DMS114 treated with DMSO at 0.1 percent for 48 hours (cell line): ENCODE measurements at regions not wholly inside any gene's neighbourhood (a gene's known extent, or its start where the extent isn't known, plus 50 kb on each side); places are given as distances from the start of the nearest gene placed in this dataset.
"Not testable (repeated sequence)": the region's sequence is repeated elsewhere in the genome, so short reads cannot be mapped to it uniquely, and the experiment has no call there.

Source experiments
- DNase-seq: peaks from one replicate; lab custom pipeline; 2025; ENCODE audit not compliant: unreplicated experiment; lab: John Stamatoyannopoulos, UW

GRCh38 chr13:95388420-95389079, 87.3 kb upstream of the ABCC4 start:
- no peak for DNase-seq

- DNase-seq = no peak
Measured at GRCh38 chr13:95391362-95391761, 90.1 kb upstream of the ABCC4 start.

GRCh38 chr13:95391785-95392184, 90.5 kb upstream of the ABCC4 start:
- DNase-seq = no peak

- no peak for DNase-seq
Measured at GRCh38 chr13:95392597-95392996, 91.3 kb upstream of the ABCC4 start.

- DNase-seq = peak; percentile 21
Measured at GRCh38 chr13:95403349-95404140, 102.3 kb upstream of the ABCC4 start.

- peak; percentile 60 for DNase-seq
Measured at GRCh38 chr13:95404141-95404882, 103.1 kb upstream of the ABCC4 start.

- DNase-seq = no peak
Measured at GRCh38 chr13:95406176-95406575, 104.9 kb upstream of the ABCC4 start.

- no peak for DNase-seq
Measured at GRCh38 chr13:95411428-95412040, 110.3 kb upstream of the ABCC4 start.

GRCh38 chr13:95418946-95419345, 117.7 kb upstream of the ABCC4 start:
- no peak for DNase-seq

GRCh38 chr13:95420501-95420900, 119.2 kb upstream of the ABCC4 start:
- DNase-seq = no peak

- no peak for DNase-seq
Measured at GRCh38 chr13:95426631-95427030, 125.4 kb upstream of the ABCC4 start.

GRCh38 chr13:95430525-95430924, 122.0 kb upstream of the CLDN10 start:
- DNase-seq = not testable (repeated sequence)

GRCh38 chr13:95432141-95432540, 120.4 kb upstream of the CLDN10 start:
- no peak for DNase-seq

- no peak for DNase-seq
Measured at GRCh38 chr13:95433537-95433936, 119.0 kb upstream of the CLDN10 start.

- no peak for DNase-seq
Measured at GRCh38 chr13:95434111-95434510, 118.4 kb upstream of the CLDN10 start.

GRCh38 chr13:95437561-95437960, 115.0 kb upstream of the CLDN10 start:
- no peak for DNase-seq

GRCh38 chr13:95438297-95438696, 114.2 kb upstream of the CLDN10 start:
- DNase-seq = no peak

- DNase-seq = no peak
Measured at GRCh38 chr13:95440441-95441088, 112.0 kb upstream of the CLDN10 start.

GRCh38 chr13:95441326-95441725, 111.2 kb upstream of the CLDN10 start:
- no peak for DNase-seq

GRCh38 chr13:95444006-95444730, 108.4 kb upstream of the CLDN10 start:
- DNase-seq = no peak
